ENCODE measurements at regions not wholly inside any gene's neighbourhood (a gene's known extent, or its start where the extent isn't known, plus 50 kb on each side); places are given as distances from the start of the nearest gene placed in this dataset.
"Not testable (repeated sequence)": the region's sequence is repeated elsewhere in the genome, so short reads cannot be mapped to it uniquely, and the experiment has no call there.

DNA sequence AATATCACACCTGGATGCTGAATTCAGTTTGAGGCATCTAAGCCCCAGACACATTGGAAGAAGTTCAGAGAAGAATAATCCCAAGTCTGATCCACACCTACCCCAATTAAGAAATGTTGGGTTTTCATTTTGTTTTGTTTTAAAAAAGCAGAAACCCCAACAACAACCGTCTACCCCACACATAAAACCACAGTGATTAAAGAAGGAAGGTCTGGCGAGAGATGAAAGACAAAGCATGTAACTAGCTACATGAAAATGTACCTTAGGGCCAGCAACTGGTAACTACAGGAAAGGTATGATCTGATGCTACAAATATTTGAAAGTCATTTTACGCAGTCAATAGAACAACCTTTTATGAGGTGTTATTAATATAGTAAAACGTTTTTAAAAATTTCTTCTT lies 1112.3 kb downstream of the GATA3 start:
- Histone ChIP-seq H3K36me3 (ENCODE audit: control insufficient read depth in 5 of 5, insufficient read depth in 5 of 5, low read length in 5 of 5) (no peaks in the 10 kb centered on the region), H3K27ac (ENCODE audit: low read depth, low read length) (no peak overlapping the region), H3K9ac (ENCODE audit: low read length in 5 of 5) (no peak overlapping the region), H3K4me1 (ENCODE audit: control insufficient read depth in 5 of 5, insufficient read depth in 5 of 5, low read length in 5 of 5) (no peaks in the 10 kb centered on the region), H3K4me3 (ENCODE audit: low read depth in 1 of 5, low read length in 5 of 5) (no peak overlapping the region), H3K27me3 (ENCODE audit: control insufficient read depth in 5 of 5, insufficient read depth in 4 of 5, low read length in 5 of 5) (peaks cover 0 to 5% (median 0%) of the 10 kb centered on the region in 5 donors), H3K9me3 (ENCODE audit: control insufficient read depth in 5 of 5, low read length in 5 of 5) (no peaks in the 10 kb centered on the region)

DNA sequence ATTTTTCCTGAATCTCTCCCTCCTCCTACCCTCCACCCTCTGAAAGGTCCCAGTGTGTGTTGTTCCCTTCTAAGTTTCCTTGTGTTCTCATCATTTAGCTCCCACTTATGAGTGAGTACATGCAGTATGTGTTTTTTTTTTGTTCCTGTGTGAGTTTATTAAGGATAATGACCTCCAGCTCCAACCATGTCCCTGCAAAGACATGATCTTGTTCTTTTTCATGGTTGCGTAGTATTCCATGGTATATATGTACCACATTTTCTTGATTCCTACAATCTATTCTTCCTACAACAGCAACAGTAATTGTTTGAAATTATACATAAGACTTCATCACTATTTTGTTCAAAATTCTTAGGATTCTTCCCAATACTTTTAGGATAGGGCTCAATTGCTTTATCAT lies 1117.8 kb downstream of the GATA3 start:
- no peaks in the 10 kb centered on the region for H3K36me3 ChIP-seq (ENCODE audit: control insufficient read depth in 5 of 5, insufficient read depth in 5 of 5, low read length in 5 of 5)
- peaks cover 0 to 3% (median 0%) of the 10 kb centered on the region in 5 donors for H3K9me3 ChIP-seq (ENCODE audit: control insufficient read depth in 5 of 5, low read length in 5 of 5)
- no peak overlapping the region for H3K9ac ChIP-seq (ENCODE audit: low read length in 5 of 5)
- no peaks in the 10 kb centered on the region for H3K4me1 ChIP-seq (ENCODE audit: control insufficient read depth in 5 of 5, insufficient read depth in 5 of 5, low read length in 5 of 5)
- peaks cover 0 to 5% (median 0%) of the 10 kb centered on the region in 5 donors for H3K27me3 ChIP-seq (ENCODE audit: control insufficient read depth in 5 of 5, insufficient read depth in 4 of 5, low read length in 5 of 5)
- no peak overlapping the region for H3K4me3 ChIP-seq (ENCODE audit: low read depth in 1 of 5, low read length in 5 of 5)
- no peak overlapping the region for H3K27ac ChIP-seq (ENCODE audit: low read depth, low read length)

DNA sequence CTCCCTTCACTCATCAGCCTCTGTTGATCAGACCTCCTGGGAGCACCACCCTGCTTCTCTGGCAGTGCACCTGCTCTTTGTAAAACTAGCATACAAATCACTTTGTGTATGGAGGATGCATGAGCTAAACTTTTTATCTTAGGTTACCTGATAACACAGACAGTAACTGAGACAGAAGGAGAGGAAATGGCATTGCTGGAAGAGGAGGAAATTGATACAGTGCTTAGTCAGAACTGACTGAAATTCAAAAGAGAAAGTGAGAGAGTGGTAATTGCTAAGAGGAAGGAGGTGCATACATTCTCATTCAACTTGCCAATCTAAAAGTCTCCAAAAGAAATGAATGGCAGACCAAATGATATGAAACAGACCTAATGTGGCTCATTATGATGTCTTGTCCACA lies 1120.7 kb downstream of the GATA3 start:
- Histone ChIP-seq H3K4me1 (ENCODE audit: control insufficient read depth in 5 of 5, insufficient read depth in 5 of 5, low read length in 5 of 5) (no peaks in the 10 kb centered on the region), H3K9ac (ENCODE audit: low read length in 5 of 5) (no peak overlapping the region), H3K4me3 (ENCODE audit: low read depth in 1 of 5, low read length in 5 of 5) (no peak overlapping the region), H3K27ac (ENCODE audit: low read depth, low read length) (no peak overlapping the region), H3K9me3 (ENCODE audit: control insufficient read depth in 5 of 5, low read length in 5 of 5) (peaks cover 0 to 3% (median 0%) of the 10 kb centered on the region in 5 donors), H3K36me3 (ENCODE audit: control insufficient read depth in 5 of 5, insufficient read depth in 5 of 5, low read length in 5 of 5) (no peaks in the 10 kb centered on the region), H3K27me3 (ENCODE audit: control insufficient read depth in 5 of 5, insufficient read depth in 4 of 5, low read length in 5 of 5) (no peaks in the 10 kb centered on the region)

DNA sequence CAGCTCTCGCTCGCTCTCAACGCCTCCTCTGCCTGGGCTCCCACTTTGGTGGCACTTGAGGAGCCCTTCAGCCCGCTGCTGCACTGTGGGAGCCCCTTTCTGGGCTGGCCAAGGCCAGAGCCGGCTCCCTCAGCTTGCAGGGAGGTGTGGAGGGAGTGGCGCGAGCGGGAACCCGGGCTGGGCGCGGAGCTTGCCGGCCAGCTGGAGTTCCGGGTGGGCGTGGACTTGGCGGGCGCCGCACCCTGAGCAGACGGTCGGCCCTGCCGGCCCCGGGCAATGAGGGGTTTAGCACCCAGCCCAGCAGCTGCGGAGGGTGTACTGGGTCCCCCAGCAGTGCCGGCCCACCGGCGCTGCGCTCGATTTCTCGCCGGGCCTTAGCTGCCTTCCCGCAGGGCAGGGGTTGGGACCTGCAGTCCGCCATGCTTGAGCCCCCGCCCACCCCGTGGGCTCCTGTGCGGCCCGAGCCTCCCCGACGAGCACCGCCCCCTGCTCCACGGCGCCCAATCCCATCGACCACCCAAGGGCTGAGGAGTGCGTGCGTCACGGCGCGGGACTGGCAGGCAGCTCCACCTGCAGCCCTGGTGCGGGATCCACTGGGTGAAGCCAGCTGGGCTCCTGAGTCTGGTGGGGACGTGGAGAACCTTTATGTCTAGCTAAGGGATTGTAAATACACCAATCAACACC lies 1128.9 kb downstream of the GATA3 start:
- not testable (repeated sequence) for H3K27me3 ChIP-seq (ENCODE audit: control insufficient read depth in 5 of 5, insufficient read depth in 4 of 5, low read length in 5 of 5); H3K4me1 ChIP-seq (ENCODE audit: control insufficient read depth in 5 of 5, insufficient read depth in 5 of 5, low read length in 5 of 5); H3K27ac ChIP-seq (ENCODE audit: low read depth, low read length); H3K36me3 ChIP-seq (ENCODE audit: control insufficient read depth in 5 of 5, insufficient read depth in 5 of 5, low read length in 5 of 5); H3K9ac ChIP-seq (ENCODE audit: low read length in 5 of 5); H3K4me3 ChIP-seq (ENCODE audit: low read depth in 1 of 5, low read length in 5 of 5); H3K9me3 ChIP-seq (ENCODE audit: control insufficient read depth in 5 of 5, low read length in 5 of 5)

DNA sequence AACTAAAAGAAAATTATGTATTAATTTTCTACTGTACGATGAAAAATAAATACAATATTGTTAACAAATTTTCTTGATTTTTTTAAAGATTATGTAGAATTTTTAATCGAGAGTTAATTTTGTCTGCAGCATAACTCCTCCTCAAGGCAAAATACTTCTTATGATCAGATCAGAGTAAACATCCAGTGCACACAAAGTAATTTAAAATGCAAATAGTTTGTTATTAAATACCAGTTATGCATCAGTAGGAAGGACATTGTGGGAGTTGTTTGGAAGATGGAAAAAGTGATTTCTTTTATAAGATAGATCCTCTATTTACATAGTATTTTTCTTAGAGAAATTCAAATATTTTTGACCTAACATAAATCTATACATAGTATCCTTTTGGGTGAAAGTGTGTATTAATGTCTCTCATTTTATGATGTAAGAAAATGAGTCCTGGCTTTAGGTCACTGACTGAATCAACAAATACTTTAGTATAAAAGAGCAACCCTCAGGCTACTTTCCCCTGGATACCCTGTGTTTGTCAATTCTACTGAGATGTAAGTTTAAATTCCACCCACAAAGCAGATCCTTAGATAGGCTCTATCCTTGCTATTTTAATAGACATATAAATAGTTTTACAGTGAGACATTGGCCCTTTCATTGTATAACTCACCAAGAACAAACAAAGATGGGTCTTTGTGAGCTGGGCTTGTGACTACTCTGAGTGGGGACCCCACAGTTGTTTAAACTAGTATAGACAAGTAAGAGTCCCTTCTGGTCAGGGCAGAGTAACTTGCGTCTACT lies 1133.7 kb downstream of the GATA3 start:
- H3K9me3 ChIP-seq (ENCODE audit: control insufficient read depth in 5 of 5, low read length in 5 of 5) = no peaks in the 10 kb centered on the region
- peaks cover 0 to 3% (median 0%) of the 10 kb centered on the region in 5 donors for H3K27me3 ChIP-seq (ENCODE audit: control insufficient read depth in 5 of 5, insufficient read depth in 4 of 5, low read length in 5 of 5)
- H3K4me3 ChIP-seq (ENCODE audit: low read depth in 1 of 5, low read length in 5 of 5) = no peak overlapping the region
- no peak overlapping the region for H3K9ac ChIP-seq (ENCODE audit: low read length in 5 of 5)
- no peaks in the 10 kb centered on the region for H3K36me3 ChIP-seq (ENCODE audit: control insufficient read depth in 5 of 5, insufficient read depth in 5 of 5, low read length in 5 of 5)
- no peaks in the 10 kb centered on the region for H3K4me1 ChIP-seq (ENCODE audit: control insufficient read depth in 5 of 5, insufficient read depth in 5 of 5, low read length in 5 of 5)
- no peak overlapping the region for H3K27ac ChIP-seq (ENCODE audit: low read depth, low read length)

DNA sequence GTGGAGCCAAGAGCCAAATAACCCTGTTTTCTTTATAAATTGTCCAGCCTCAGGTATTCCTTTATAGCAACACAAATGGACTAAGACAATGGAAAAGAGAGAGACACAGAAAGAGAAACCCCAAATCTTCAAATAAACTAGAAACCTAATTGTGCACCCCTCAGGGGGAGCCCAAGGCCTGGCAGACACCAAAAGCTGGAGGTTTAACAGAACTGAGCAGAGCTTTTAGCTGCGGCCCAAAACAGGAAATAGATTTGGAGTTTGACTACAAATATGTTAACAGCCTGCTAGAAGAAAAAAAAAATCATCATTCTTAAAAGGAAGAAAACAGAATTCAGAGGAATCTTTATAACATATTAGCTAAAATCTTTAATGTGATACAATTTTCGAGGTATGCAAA lies 1135.0 kb downstream of the GATA3 start:
- H3K4me3 ChIP-seq (ENCODE audit: low read depth in 1 of 5, low read length in 5 of 5) = no peak overlapping the region
- no peak overlapping the region for H3K27ac ChIP-seq (ENCODE audit: low read depth, low read length)
- peaks cover 0 to 3% (median 0%) of the 10 kb centered on the region in 5 donors for H3K27me3 ChIP-seq (ENCODE audit: control insufficient read depth in 5 of 5, insufficient read depth in 4 of 5, low read length in 5 of 5)
- no peaks in the 10 kb centered on the region for H3K36me3 ChIP-seq (ENCODE audit: control insufficient read depth in 5 of 5, insufficient read depth in 5 of 5, low read length in 5 of 5)
- no peaks in the 10 kb centered on the region for H3K9me3 ChIP-seq (ENCODE audit: control insufficient read depth in 5 of 5, low read length in 5 of 5)
- H3K9ac ChIP-seq (ENCODE audit: low read length in 5 of 5) = no peak overlapping the region
- H3K4me1 ChIP-seq (ENCODE audit: control insufficient read depth in 5 of 5, insufficient read depth in 5 of 5, low read length in 5 of 5) = no peaks in the 10 kb centered on the region

DNA sequence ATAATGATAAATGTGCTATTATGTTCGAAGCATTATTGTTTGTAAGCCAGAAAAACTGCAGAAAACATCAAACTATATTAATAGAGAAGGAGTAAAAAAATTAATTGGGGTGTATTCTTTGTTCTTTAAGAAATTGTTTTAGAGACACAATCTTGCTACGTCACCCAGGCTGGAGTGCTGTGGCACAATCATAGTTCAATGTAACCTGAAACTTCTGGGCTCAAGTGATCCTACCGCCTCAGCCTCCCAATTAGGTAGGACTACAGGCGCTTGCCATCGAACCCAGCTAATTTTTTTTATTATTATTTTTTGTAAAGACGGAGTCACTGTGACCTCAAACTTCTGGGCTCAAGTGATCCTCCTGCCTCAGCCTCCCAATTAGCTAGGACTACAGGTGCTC lies 1138.6 kb downstream of the GATA3 start:
- Histone ChIP-seq H3K27ac (ENCODE audit: low read depth, low read length) (no peak overlapping the region), H3K4me3 (ENCODE audit: low read depth in 1 of 5, low read length in 5 of 5) (no peak overlapping the region), H3K4me1 (ENCODE audit: control insufficient read depth in 5 of 5, insufficient read depth in 5 of 5, low read length in 5 of 5) (no peaks in the 10 kb centered on the region), H3K9ac (ENCODE audit: low read length in 5 of 5) (no peak overlapping the region), H3K9me3 (ENCODE audit: control insufficient read depth in 5 of 5, low read length in 5 of 5) (no peaks in the 10 kb centered on the region), H3K27me3 (ENCODE audit: control insufficient read depth in 5 of 5, insufficient read depth in 4 of 5, low read length in 5 of 5) (peaks cover 0 to 4% (median 3%) of the 10 kb centered on the region in 5 donors), H3K36me3 (ENCODE audit: control insufficient read depth in 5 of 5, insufficient read depth in 5 of 5, low read length in 5 of 5) (no peaks in the 10 kb centered on the region)

DNA sequence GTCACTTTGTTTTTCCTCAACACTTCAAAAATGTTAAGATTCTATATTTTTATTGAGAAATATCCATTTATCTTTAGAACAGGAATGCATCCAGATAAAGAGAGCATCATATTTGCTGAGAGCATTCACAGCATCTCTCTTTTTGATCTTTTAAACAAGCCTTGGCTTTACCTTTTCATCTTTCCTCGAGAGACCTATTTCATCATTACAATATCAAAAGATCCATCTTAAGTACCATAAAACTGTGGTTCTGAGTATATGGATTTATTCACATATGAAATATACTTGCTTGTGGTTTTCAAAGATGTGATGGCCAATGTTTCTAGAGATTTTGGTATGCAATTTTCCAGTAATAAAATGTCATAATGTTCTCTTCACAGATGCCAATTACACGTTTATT lies 1140.9 kb downstream of the GATA3 start:
- Histone ChIP-seq H3K4me3 (ENCODE audit: low read depth in 1 of 5, low read length in 5 of 5) (no peak overlapping the region), H3K9ac (ENCODE audit: low read length in 5 of 5) (no peak overlapping the region)

DNA sequence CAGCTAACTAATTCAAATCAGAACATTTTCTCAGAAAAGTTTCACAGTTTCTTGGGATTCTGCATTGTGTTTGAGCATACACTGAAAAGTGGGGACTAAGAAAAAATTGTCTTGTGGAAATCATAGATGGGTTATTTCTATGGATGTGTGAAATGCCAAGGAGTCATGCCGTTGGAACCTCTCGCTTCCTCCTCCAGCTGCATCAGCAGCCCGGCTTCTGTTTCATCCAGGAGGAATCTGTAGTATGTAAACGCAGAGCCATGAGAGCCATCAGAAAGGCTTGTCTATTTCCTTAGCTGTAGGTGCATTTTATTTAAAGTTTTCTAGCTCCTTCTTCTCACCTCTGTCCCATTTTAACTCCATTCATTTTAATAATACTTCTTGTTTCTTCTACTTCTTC lies 1144.1 kb downstream of the GATA3 start:
- H3K9me3 ChIP-seq (ENCODE audit: control insufficient read depth in 5 of 5, low read length in 5 of 5) = no peaks in the 10 kb centered on the region
- H3K27me3 ChIP-seq (ENCODE audit: control insufficient read depth in 5 of 5, insufficient read depth in 4 of 5, low read length in 5 of 5) = peaks cover 0 to 6% (median 4%) of the 10 kb centered on the region in 5 donors
- no peak overlapping the region for H3K4me3 ChIP-seq (ENCODE audit: low read depth in 1 of 5, low read length in 5 of 5)

More for the DNA sequence above, 1140.9 kb downstream of the GATA3 start:
- no peak overlapping the region for H3K27ac ChIP-seq (ENCODE audit: low read depth, low read length)
- H3K4me1 ChIP-seq (ENCODE audit: control insufficient read depth in 5 of 5, insufficient read depth in 5 of 5, low read length in 5 of 5) = no peaks in the 10 kb centered on the region
- H3K36me3 ChIP-seq (ENCODE audit: control insufficient read depth in 5 of 5, insufficient read depth in 5 of 5, low read length in 5 of 5) = no peaks in the 10 kb centered on the region
- peaks cover 0 to 6% (median 0%) of the 10 kb centered on the region in 5 donors for H3K27me3 ChIP-seq (ENCODE audit: control insufficient read depth in 5 of 5, insufficient read depth in 4 of 5, low read length in 5 of 5)
- H3K9me3 ChIP-seq (ENCODE audit: control insufficient read depth in 5 of 5, low read length in 5 of 5) = no peaks in the 10 kb centered on the region

DNA sequence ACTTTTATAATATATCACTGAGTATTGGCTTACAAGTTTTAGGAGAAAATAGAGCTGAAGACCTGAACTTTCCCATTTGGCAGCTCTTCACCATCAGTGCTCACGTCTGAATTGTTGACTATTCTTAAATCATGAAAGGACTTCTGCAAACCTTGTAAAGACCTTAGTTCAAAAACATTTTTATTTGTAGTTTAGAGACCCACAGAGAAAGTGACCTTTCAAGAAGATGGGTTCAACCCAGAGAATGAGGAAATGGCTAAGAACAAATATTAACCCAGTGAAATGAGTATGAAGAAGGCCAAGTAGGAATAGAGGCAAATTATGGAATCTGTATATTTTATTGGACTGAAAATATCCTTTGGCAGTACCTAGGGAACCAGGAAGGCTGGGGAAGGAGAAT lies 1151.1 kb downstream of the GATA3 start:
- H3K27ac ChIP-seq (ENCODE audit: low read depth, low read length) = no peak overlapping the region
- no peak overlapping the region for H3K9ac ChIP-seq (ENCODE audit: low read length in 5 of 5)
- H3K36me3 ChIP-seq (ENCODE audit: control insufficient read depth in 5 of 5, insufficient read depth in 5 of 5, low read length in 5 of 5) = no peaks in the 10 kb centered on the region
- no peaks in the 10 kb centered on the region for H3K9me3 ChIP-seq (ENCODE audit: control insufficient read depth in 5 of 5, low read length in 5 of 5)
- H3K4me3 ChIP-seq (ENCODE audit: low read depth in 1 of 5, low read length in 5 of 5) = no peak overlapping the region
- H3K27me3 ChIP-seq (ENCODE audit: control insufficient read depth in 5 of 5, insufficient read depth in 4 of 5, low read length in 5 of 5) = peaks cover 0 to 4% (median 0%) of the 10 kb centered on the region in 5 donors
- no peaks in the 10 kb centered on the region for H3K4me1 ChIP-seq (ENCODE audit: control insufficient read depth in 5 of 5, insufficient read depth in 5 of 5, low read length in 5 of 5)

More for the DNA sequence above, 1144.1 kb downstream of the GATA3 start:
- no peaks in the 10 kb centered on the region for H3K36me3 ChIP-seq (ENCODE audit: control insufficient read depth in 5 of 5, insufficient read depth in 5 of 5, low read length in 5 of 5)
- no peak overlapping the region for H3K9ac ChIP-seq (ENCODE audit: low read length in 5 of 5)
- H3K27ac ChIP-seq (ENCODE audit: low read depth, low read length) = no peak overlapping the region
- H3K4me1 ChIP-seq (ENCODE audit: control insufficient read depth in 5 of 5, insufficient read depth in 5 of 5, low read length in 5 of 5) = no peaks in the 10 kb centered on the region
